Hepatocyte (in vitro differentiated cells): ENCODE measurements at regions not wholly inside any gene's neighbourhood (a gene's known extent, or its start where the extent isn't known, plus 50 kb on each side); places are given as distances from the start of the nearest gene placed in this dataset.

ENCODE experiments used
- DNase-seq: peaks from one replicate; pipeline ENCODE4 v3.0.0-alpha.2; 2016; ENCODE audit warnings: low spot score
- H2AFZ ChIP-seq: fragments of 200-600 bp; sonication (generic); 2 replicates; pipeline ENCODE4 v1.6.0; 2016; ENCODE audit warnings: antibody characterized with exemption, mild to moderate bottlenecking
- H3K27ac ChIP-seq: fragments of 200-600 bp; sonication (generic); 2 replicates; pipeline ENCODE4 v1.5.1; 2016; ENCODE audit warnings: mild to moderate bottlenecking
- H3K27me3 ChIP-seq: fragments of 200-600 bp; sonication (generic); 2 replicates; pipeline ENCODE4 v1.6.1; 2016
- H3K36me3 ChIP-seq: fragments of 200-600 bp; sonication (generic); replicated peaks from 2 replicates; pipeline ENCODE4 v1.5.1; 2016; ENCODE audit warnings: low read depth; ENCODE audit not compliant: insufficient read depth
- H3K4me1 ChIP-seq: fragments of 200-600 bp; sonication (generic); 2 replicates; pipeline ENCODE4 v1.5.1; 2016; ENCODE audit warnings: mild to moderate bottlenecking, moderate library complexity; ENCODE audit not compliant: insufficient read depth
- H3K4me2 ChIP-seq: fragments of 200-600 bp; sonication (generic); 2 replicates; pipeline ENCODE4 v1.6.0; 2016
- H3K4me3 ChIP-seq: fragments of 200-600 bp; sonication (generic); 2 replicates; pipeline ENCODE4 v1.5.1; 2016; ENCODE audit warnings: mild to moderate bottlenecking
- H3K79me2 ChIP-seq: fragments of 200-600 bp; sonication (generic); 2 replicates; pipeline ENCODE4 v1.6.0; 2017; ENCODE audit warnings: mild to moderate bottlenecking
- H3K9me2 ChIP-seq: fragments of 200-600 bp; sonication (generic); replicated peaks from 2 replicates; pipeline ENCODE4 v1.6.0; 2017; ENCODE audit warnings: mild to moderate bottlenecking; ENCODE audit not compliant: insufficient read depth
- H3K9me3 ChIP-seq: fragments of 200-600 bp; sonication (generic); 2 replicates; pipeline ENCODE4 v1.5.1; 2016; ENCODE audit warnings: low read depth, mild to moderate bottlenecking
- H4K20me1 ChIP-seq: fragments of 200-600 bp; sonication (generic); 2 replicates; pipeline ENCODE4 v1.6.0; 2016; ENCODE audit warnings: mild to moderate bottlenecking; ENCODE audit not compliant: insufficient read depth, poor library complexity, severe bottlenecking
- EZH2 ChIP-seq: fragments of 200-600 bp; sonication (generic); IDR thresholded peaks from 2 replicates; pipeline ENCODE4 v1.6.1; 2016; ENCODE audit warnings: antibody characterized with exemption, mild to moderate bottlenecking, borderline replicate concordance
- EZH2phosphoT487 ChIP-seq: fragments of 200-600 bp; sonication (generic); IDR thresholded peaks from one replicate; pipeline ENCODE4 v1.6.1; 2018; ENCODE audit warnings: antibody characterized with exemption, mild to moderate bottlenecking, low read depth, moderate library complexity; ENCODE audit not compliant: unreplicated experiment, severe bottlenecking
- WGBS: methylation state at CpG from one replicate; pipeline ENCODE4 v1.1.6; 2016; ENCODE audit warnings: low lambda C conversion rate; ENCODE audit errors: missing lambda C conversion rate; 5-methylcytosine and 5-hydroxymethylcytosine counted together
- TF ChIP-seq, protein P1 (sequence below): fragments of 200-600 bp; sonication (generic); IDR thresholded peaks from 2 replicates; pipeline ENCODE4 v1.5.1; 2016; ENCODE audit warnings: antibody characterized with exemption, mild to moderate bottlenecking; ENCODE audit not compliant: poor library complexity

- Histone ChIP-seq H3K27me3 (no peaks in the 10 kb centered on the region), H2AFZ (no peak overlapping the region), H3K9me2 (no peaks in the 10 kb centered on the region), H3K27ac (no peak overlapping the region), H3K36me3 (no peaks in the 10 kb centered on the region), H3K4me1 (no peaks in the 10 kb centered on the region), H3K4me3 (no peak overlapping the region), H3K79me2 (no peaks in the 10 kb centered on the region), H3K4me2 (no peak overlapping the region), H3K9me3 (peaks cover 5% of the 10 kb centered on the region), H4K20me1 (no peaks in the 10 kb centered on the region)
- 90% methylated on average over 3 of the region's 3 CpGs for WGBS
- no peak for DNase-seq
- TF ChIP-seq, protein P1, sequence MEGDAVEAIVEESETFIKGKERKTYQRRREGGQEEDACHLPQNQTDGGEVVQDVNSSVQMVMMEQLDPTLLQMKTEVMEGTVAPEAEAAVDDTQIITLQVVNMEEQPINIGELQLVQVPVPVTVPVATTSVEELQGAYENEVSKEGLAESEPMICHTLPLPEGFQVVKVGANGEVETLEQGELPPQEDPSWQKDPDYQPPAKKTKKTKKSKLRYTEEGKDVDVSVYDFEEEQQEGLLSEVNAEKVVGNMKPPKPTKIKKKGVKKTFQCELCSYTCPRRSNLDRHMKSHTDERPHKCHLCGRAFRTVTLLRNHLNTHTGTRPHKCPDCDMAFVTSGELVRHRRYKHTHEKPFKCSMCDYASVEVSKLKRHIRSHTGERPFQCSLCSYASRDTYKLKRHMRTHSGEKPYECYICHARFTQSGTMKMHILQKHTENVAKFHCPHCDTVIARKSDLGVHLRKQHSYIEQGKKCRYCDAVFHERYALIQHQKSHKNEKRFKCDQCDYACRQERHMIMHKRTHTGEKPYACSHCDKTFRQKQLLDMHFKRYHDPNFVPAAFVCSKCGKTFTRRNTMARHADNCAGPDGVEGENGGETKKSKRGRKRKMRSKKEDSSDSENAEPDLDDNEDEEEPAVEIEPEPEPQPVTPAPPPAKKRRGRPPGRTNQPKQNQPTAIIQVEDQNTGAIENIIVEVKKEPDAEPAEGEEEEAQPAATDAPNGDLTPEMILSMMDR: no peak
- TF ChIP-seq EZH2: no peak
- TF ChIP-seq EZH2phosphoT487: no peak
Measured at GRCh38 chr2:147019311-147019710, 825.5 kb upstream of the ACVR2A start.

GRCh38 chr2:147017951-147018645 lies 826.7 kb upstream of the ACVR2A start:
- DNase-seq: no peak
- WGBS: 83% methylated on average over 6 of the region's 6 CpGs
- Histone ChIP-seq H3K4me3 (no peak overlapping the region), H2AFZ (no peak overlapping the region), H3K9me2 (no peaks in the 10 kb centered on the region), H3K4me2 (no peak overlapping the region), H3K27me3 (no peaks in the 10 kb centered on the region), H3K9me3 (peaks cover 2% of the 10 kb centered on the region), H3K36me3 (no peaks in the 10 kb centered on the region), H3K27ac (no peak overlapping the region), H3K4me1 (no peaks in the 10 kb centered on the region), H3K79me2 (no peaks in the 10 kb centered on the region), H4K20me1 (no peaks in the 10 kb centered on the region)
- TF ChIP-seq EZH2 (no peak), EZH2phosphoT487 (no peak)
- TF ChIP-seq, protein P1: no peak

DNA sequence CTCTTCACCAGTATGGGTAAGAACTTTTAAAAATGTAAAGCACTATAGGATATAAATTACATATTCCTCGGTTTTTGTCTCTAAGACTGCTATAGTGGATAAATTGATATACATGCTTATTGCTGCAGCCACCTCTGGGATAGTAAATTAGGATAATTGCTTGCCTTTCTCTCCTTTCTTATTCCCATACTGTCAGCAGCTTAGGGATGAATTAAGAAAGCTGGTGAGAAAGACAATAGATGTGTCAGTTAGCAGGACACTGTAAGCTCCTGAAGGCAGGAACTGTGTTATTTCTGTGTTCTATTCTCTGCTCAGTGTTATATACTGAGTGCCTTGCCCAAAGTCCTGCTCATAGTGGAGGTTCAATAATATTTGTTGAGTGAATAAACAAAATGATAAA lies 828.6 kb upstream of the ACVR2A start:
- DNase-seq: no peak
- Histone ChIP-seq H4K20me1 (no peaks in the 10 kb centered on the region), H3K9me2 (no peaks in the 10 kb centered on the region), H3K36me3 (no peaks in the 10 kb centered on the region), H3K27me3 (no peaks in the 10 kb centered on the region), H3K27ac (no peak overlapping the region), H2AFZ (no peak overlapping the region), H3K9me3 (no peaks in the 10 kb centered on the region), H3K79me2 (no peaks in the 10 kb centered on the region), H3K4me2 (no peak overlapping the region), H3K4me3 (no peak overlapping the region), H3K4me1 (no peaks in the 10 kb centered on the region)
- TF ChIP-seq, protein P1: no peak
- TF ChIP-seq EZH2phosphoT487 (no peak), EZH2 (no peak)
- 59% methylated on average over 1 of the region's 1 CpG for WGBS

DNA sequence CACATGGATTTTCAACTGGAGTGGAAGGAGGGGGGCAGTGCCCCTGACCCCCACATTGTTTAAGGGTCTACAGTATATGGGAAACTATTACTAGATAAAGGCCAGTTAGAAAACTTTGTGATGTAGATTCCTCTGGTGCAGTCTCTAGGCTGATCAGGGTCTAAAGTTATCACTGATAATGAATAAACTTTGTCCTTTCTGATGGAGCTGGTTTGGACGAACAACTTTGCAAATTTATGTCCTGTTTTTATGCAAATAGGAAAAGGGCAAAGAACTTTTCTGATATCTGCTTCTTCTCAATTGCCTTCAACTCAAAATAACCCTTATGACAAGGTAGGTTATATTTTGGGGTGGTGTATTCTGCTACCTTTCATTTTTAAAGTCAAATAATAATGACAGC lies 829.2 kb upstream of the ACVR2A start:
- Histone ChIP-seq H3K79me2 (no peaks in the 10 kb centered on the region), H3K4me3 (no peak overlapping the region), H3K9me2 (no peaks in the 10 kb centered on the region), H2AFZ (no peak overlapping the region), H4K20me1 (no peaks in the 10 kb centered on the region), H3K4me2 (no peak overlapping the region), H3K4me1 (no peaks in the 10 kb centered on the region), H3K27me3 (no peaks in the 10 kb centered on the region), H3K36me3 (no peaks in the 10 kb centered on the region), H3K27ac (no peak overlapping the region), H3K9me3 (no peaks in the 10 kb centered on the region)
- TF ChIP-seq EZH2phosphoT487 (no peak), EZH2 (no peak)
- TF ChIP-seq, protein P1: no peak
- DNase-seq: no peak
- 67% methylated on average over 1 of the region's 1 CpG for WGBS
